OCI-LY3 (cell line): ENCODE measurements at regions not wholly inside any gene's neighbourhood (a gene's known extent, or its start where the extent isn't known, plus 50 kb on each side); places are given as distances from the start of the nearest gene placed in this dataset.

Experiments
- EZH2phosphoT487 ChIP-seq: fragments of 200-600 bp; shearing (Covaris generic); IDR thresholded peaks from 2 replicates; pipeline ENCODE4 v1.6.1; 2018; ENCODE audit warnings: antibody characterized with exemption, mixed run types, low read depth
- TF ChIP-seq, protein P1 (sequence below): fragments of 200-600, 300-600 bp; sonication (generic); IDR thresholded peaks from 2 replicates; pipeline ENCODE4 v1.5.1; 2014; ENCODE audit warnings: antibody characterized with exemption, low read length, low read depth

DNA sequence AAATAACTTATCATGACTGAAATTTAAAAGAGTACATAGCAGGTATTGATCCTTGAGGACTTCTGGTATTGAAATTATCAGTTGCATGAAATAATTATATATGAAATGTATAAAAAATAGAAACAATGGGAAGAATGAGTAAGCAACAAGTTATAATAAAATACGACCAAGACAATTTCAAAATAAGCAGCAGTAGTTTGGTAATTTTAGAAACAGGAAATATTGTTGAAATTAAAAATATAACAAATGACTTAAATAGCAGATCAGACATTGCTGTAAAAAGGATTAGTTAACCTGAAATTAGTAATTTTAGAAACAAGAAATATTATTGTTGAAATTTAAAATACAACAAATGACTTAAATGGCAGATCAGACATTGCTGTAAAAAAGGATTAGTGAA, 152.3 kb downstream of the BTC start:
- TF ChIP-seq, protein P1, sequence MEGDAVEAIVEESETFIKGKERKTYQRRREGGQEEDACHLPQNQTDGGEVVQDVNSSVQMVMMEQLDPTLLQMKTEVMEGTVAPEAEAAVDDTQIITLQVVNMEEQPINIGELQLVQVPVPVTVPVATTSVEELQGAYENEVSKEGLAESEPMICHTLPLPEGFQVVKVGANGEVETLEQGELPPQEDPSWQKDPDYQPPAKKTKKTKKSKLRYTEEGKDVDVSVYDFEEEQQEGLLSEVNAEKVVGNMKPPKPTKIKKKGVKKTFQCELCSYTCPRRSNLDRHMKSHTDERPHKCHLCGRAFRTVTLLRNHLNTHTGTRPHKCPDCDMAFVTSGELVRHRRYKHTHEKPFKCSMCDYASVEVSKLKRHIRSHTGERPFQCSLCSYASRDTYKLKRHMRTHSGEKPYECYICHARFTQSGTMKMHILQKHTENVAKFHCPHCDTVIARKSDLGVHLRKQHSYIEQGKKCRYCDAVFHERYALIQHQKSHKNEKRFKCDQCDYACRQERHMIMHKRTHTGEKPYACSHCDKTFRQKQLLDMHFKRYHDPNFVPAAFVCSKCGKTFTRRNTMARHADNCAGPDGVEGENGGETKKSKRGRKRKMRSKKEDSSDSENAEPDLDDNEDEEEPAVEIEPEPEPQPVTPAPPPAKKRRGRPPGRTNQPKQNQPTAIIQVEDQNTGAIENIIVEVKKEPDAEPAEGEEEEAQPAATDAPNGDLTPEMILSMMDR: no peak
- TF ChIP-seq EZH2phosphoT487: no peak
